ENCODE measurements at regions not wholly inside any gene's neighbourhood (a gene's known extent, or its start where the extent isn't known, plus 50 kb on each side); places are given as distances from the start of the nearest gene placed in this dataset.

GRCh38 chr2:219852626-219853025 is 225.2 kb downstream of the SLC4A3 start:
- H3K27me3 ChIP-seq (ENCODE audit: control insufficient read depth in 1 of 2, insufficient read depth in 2 of 2, low read length in 2 of 2) = no peaks in the 10 kb centered on the region
- no peak overlapping the region for H3K4me3 ChIP-seq (ENCODE audit: low read length)
- H3K27ac ChIP-seq (ENCODE audit: low read depth in 1 of 2, low read length in 2 of 2) = no peak overlapping the region
- no peak for DNase-seq
- no peak for TF ChIP-seq CTCF (IDR thresholded peaks at IDR 0.05)
- Mint-ChIP-seq H3K4me1 (ENCODE audit: low read depth) (no peaks in the 10 kb centered on the region), H3K27me3 (peaks cover 13% of the 10 kb centered on the region), H3K4me3 (no peak overlapping the region), H3K27ac (no peak overlapping the region), H3K9me3 (no peaks in the 10 kb centered on the region), H3K36me3 (ENCODE audit: low read depth) (no peaks in the 10 kb centered on the region)
- POLR2A ChIA-PET = no interaction called here
- peaks cover 0 to 9% of the 10 kb centered on the region in 2 experiments for H3K9me3 ChIP-seq (ENCODE audit: control insufficient read depth in 1 of 2, insufficient read depth in 1 of 2, low read length in 2 of 2)
- ATAC-seq (ENCODE audit: poor library complexity) = no peak
- H3K4me1 ChIP-seq (ENCODE audit: insufficient read depth, low read length) = no peaks in the 10 kb centered on the region
- CTCF ChIA-PET = no interaction called here
- no peaks in the 10 kb centered on the region for H3K36me3 ChIP-seq (ENCODE audit: insufficient read depth, low read length)
- intact Hi-C loops (cut with DNase I, micrococcal nuclease) = no loop called here

- TF ChIP-seq CTCF (IDR thresholded peaks at IDR 0.05) = no peak
- Mint-ChIP-seq H3K27me3 (peaks cover 13% of the 10 kb centered on the region), H3K4me1 (ENCODE audit: low read depth) (no peaks in the 10 kb centered on the region), H3K36me3 (ENCODE audit: low read depth) (no peaks in the 10 kb centered on the region), H3K4me3 (no peak overlapping the region), H3K27ac (no peak overlapping the region), H3K9me3 (no peaks in the 10 kb centered on the region)
- CTCF ChIA-PET = no interaction called here
- H3K4me3 ChIP-seq (ENCODE audit: low read length) = no peak overlapping the region
- no peaks in the 10 kb centered on the region for H3K36me3 ChIP-seq (ENCODE audit: insufficient read depth, low read length)
- peaks cover 0 to 7% of the 10 kb centered on the region in 2 experiments for H3K9me3 ChIP-seq (ENCODE audit: control insufficient read depth in 1 of 2, insufficient read depth in 1 of 2, low read length in 2 of 2)
- H3K27me3 ChIP-seq (ENCODE audit: control insufficient read depth in 1 of 2, insufficient read depth in 2 of 2, low read length in 2 of 2) = no peaks in the 10 kb centered on the region
- no peaks in the 10 kb centered on the region for H3K4me1 ChIP-seq (ENCODE audit: insufficient read depth, low read length)
- no peak for DNase-seq
- H3K27ac ChIP-seq (ENCODE audit: low read depth in 1 of 2, low read length in 2 of 2) = no peak overlapping the region
- POLR2A ChIA-PET = no interaction called here
- intact Hi-C loops (cut with DNase I, micrococcal nuclease) = no loop called here
- ATAC-seq (ENCODE audit: poor library complexity) = no peak
Observed at GRCh38 chr2:219856602-219857001, 229.2 kb downstream of the SLC4A3 start.

- Histone ChIP-seq H3K4me3 (ENCODE audit: low read length) (no peak overlapping the region), H3K4me1 (ENCODE audit: insufficient read depth, low read length) (no peaks in the 10 kb centered on the region), H3K36me3 (ENCODE audit: insufficient read depth, low read length) (no peaks in the 10 kb centered on the region), H3K27me3 (ENCODE audit: control insufficient read depth in 1 of 2, insufficient read depth in 2 of 2, low read length in 2 of 2) (no peaks in the 10 kb centered on the region), H3K27ac (ENCODE audit: low read depth in 1 of 2, low read length in 2 of 2) (no peak overlapping the region), H3K9me3 (ENCODE audit: control insufficient read depth in 1 of 2, insufficient read depth in 1 of 2, low read length in 2 of 2) (no peaks in the 10 kb centered on the region)
- H3K27ac Mint-ChIP-seq = no peak overlapping the region
- ChIA-PET CTCF (no interaction called here), POLR2A (no interaction called here)
- ATAC-seq (ENCODE audit: poor library complexity) = no peak
- no peaks in the 10 kb centered on the region for H3K4me1 Mint-ChIP-seq (ENCODE audit: low read depth)
- no peaks in the 10 kb centered on the region for H3K9me3 Mint-ChIP-seq
- H3K36me3 Mint-ChIP-seq (ENCODE audit: low read depth) = no peaks in the 10 kb centered on the region
- intact Hi-C loops (cut with DNase I, micrococcal nuclease) = no loop called here
- DNase-seq = no peak
- no peak overlapping the region for H3K4me3 Mint-ChIP-seq
- TF ChIP-seq CTCF (IDR thresholded peaks at IDR 0.05) = no peak
- peaks cover 6% of the 10 kb centered on the region for H3K27me3 Mint-ChIP-seq
Observed at GRCh38 chr2:219857751-219858150, 230.3 kb downstream of the SLC4A3 start.
